ENCODE measurements at regions not wholly inside any gene's neighbourhood (a gene's known extent, or its start where the extent isn't known, plus 50 kb on each side); places are given as distances from the start of the nearest gene placed in this dataset.

DNA sequence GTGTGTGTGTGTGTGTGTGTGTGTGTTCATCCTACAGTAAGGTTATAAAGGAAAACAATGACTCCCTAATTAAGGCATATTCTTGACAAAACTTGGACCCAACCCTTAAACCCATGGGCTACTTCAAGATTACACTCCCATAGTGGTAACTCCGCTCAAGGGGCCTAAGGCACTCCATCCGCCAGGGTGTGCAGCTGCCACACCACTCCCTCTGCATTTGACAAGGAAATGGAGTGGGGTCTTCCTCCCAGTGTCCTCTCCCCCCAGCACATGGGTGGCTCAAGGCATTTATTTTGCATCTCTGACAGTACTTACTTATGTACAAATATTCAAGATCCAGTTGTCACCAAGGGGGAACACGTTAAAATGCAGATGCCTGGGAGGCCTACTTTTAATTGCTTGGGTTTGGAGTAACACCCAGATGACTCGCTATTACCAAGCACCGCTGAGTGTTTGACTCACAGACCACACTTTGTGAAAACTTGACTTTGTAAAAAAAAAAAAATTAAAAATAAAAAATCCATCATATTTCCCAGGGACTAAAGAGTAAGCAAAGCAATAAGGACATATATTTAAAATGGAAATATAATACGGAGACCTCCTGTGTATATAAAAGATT is 53.0 kb upstream of the AGR3 start (continued):
- no peak for TF ChIP-seq SIX5 (IDR thresholded peaks at IDR 0.05; ENCODE audit: low read depth, low read length)
- no peak for TF ChIP-seq KDM4A (IDR thresholded peaks at IDR 0.05; ENCODE audit: low read depth, low read length, severe bottlenecking)
- no peak for TF ChIP-seq POU5F1 (IDR thresholded peaks at IDR 0.05; ENCODE audit: low read depth, low read length)
- no peak for TF ChIP-seq SP4 (IDR thresholded peaks at IDR 0.05; ENCODE audit: low read length)
- no peak for TF ChIP-seq NANOG (IDR thresholded peaks at IDR 0.05; ENCODE audit: insufficient read depth, low read depth, low read length, poor library complexity, severe bottlenecking)
